Gastrocnemius medialis (tissue), 4 donors: ENCODE measurements at regions not wholly inside any gene's neighbourhood (a gene's known extent, or its start where the extent isn't known, plus 50 kb on each side); places are given as distances from the start of the nearest gene placed in this dataset.
A peak's percentile ranks its signal among the peaks of the same experiment; 100 is the strongest.

Source experiments
- ATAC-seq, 2 donors: fragments of 150-250 bp; one replicate each; pipeline ENCODE4 v1.9.1; 2016
- DNase-seq, 2 donors: peaks; one replicate each; pipeline ENCODE4 v3.0.0-alpha.2; 2019
- H3K27ac ChIP-seq, 4 donors: fragments of 200-600 bp; sonication (generic); 1 replicate in 1 of 4; 2 replicates in 3 of 4; pipeline ENCODE4 v1.5.1; 2016 to 2018; ENCODE audit warnings: mild to moderate bottlenecking in 2 of 4, moderate library complexity in 1 of 4
- H3K27me3 ChIP-seq, 3 donors: fragments of 200-600 bp; sonication (generic) in 2 of 3; 1 replicate in 1 of 3; 2 replicates in 2 of 3; pipeline versions ENCODE4 v1.5.1 to v1.6.0; 2016 to 2019; ENCODE audit warnings: mild to moderate bottlenecking in 1 of 3, moderate library complexity in 1 of 3
- H3K36me3 ChIP-seq, 2 donors: fragments of 200-600 bp; sonication (generic) in 1 of 2; one replicate each; pipeline ENCODE4 v1.5.1; 2017 to 2018
- H3K4me1 ChIP-seq, 2 donors: fragments of 200-600 bp; sonication (generic) in 1 of 2; one replicate each; pipeline ENCODE4 v1.5.1; 2016 to 2017; ENCODE audit warnings: mild to moderate bottlenecking in 2 of 2
- H3K4me3 ChIP-seq, 4 donors: fragments of 200-600 bp; sonication (generic) in 3 of 4; 1 replicate in 1 of 4; 2 replicates in 3 of 4; pipeline ENCODE4 v1.5.1; 2016 to 2019; ENCODE audit warnings: mild to moderate bottlenecking in 2 of 4
- H3K9me3 ChIP-seq, 3 donors: fragments of 200-600 bp; sonication (generic) in 2 of 3; 1 replicate in 1 of 3; 2 replicates in 2 of 3; pipeline ENCODE4 v1.5.1; 2016 to 2019
- POLR2A ChIP-seq, 2 donors: fragments of 450-650 bp; IDR thresholded peaks; one replicate each; pipeline ENCODE4 v1.6.1; 2017; ENCODE audit warnings: antibody characterized with exemption in 2 of 2, mild to moderate bottlenecking in 2 of 2, moderate library complexity in 2 of 2
- in situ Hi-C, 4 donors: fragments of 200-750 bp; cut with MboI; loops; one replicate each; pipeline versions ENCODE4 v1.15.0 to v1.8.0; 2017; ENCODE audit warnings: low sequenced_read_pairs in 4 of 4
- intact Hi-C: fragments of 100-400 bp; cut with DNase I; formaldehyde crosslinking; loops from one replicate; pipeline ENCODE4 v1.15.1; 2023; ENCODE audit warnings: low total_unique reads
- TF ChIP-seq, protein P1 (sequence below), 5 experiments: fragments of 450-650 bp in 3 of 5; fragments of 200-600 bp in 2 of 5; sonication (generic) in 2 of 5; IDR thresholded peaks in 4 of 5; conservative IDR thresholded peaks in 1 of 5; 1 replicate in 4 of 5; 2 replicates in 1 of 5; pipeline ENCODE4 v1.5.1; 2016 to 2019; ENCODE audit warnings: antibody characterized with exemption in 5 of 5, mild to moderate bottlenecking in 3 of 5, moderate library complexity in 3 of 5

DNA sequence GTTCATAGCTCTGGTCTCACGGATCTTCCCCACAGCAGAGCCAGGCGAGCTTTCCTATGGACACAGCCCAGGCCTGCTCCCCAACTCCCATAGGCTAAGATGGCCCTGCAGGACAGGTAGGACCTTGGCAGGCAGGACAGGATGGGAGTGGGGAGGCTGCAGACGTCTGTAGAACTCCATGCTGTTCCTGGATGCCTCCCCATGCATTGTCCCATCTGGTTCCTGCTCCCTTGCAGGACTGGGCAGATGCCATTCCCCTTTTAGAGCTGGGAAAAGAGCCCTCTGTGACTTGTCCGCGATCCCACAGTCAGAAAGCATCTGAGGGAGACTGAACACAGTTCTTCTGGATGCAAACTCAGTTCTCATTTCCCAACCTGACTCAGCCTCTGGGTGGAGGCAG is 71.9 kb upstream of the ATP5PO start:
- intact Hi-C loops (no loop called here), in situ Hi-C loops (no loop called here)
- H3K4me3 ChIP-seq, result no peak overlapping the region
- ATAC-seq, result no peak
- no peaks in the 10 kb centered on the region for H3K36me3 ChIP-seq
- no peaks in the 10 kb centered on the region for H3K27me3 ChIP-seq
- no peaks in the 10 kb centered on the region for H3K9me3 ChIP-seq
- DNase-seq, result no peak
- H3K4me1 ChIP-seq, result peaks cover 0 to 5% of the 10 kb centered on the region in 2 donors
- H3K27ac ChIP-seq, result no peak overlapping the region
- TF ChIP-seq, protein P1, sequence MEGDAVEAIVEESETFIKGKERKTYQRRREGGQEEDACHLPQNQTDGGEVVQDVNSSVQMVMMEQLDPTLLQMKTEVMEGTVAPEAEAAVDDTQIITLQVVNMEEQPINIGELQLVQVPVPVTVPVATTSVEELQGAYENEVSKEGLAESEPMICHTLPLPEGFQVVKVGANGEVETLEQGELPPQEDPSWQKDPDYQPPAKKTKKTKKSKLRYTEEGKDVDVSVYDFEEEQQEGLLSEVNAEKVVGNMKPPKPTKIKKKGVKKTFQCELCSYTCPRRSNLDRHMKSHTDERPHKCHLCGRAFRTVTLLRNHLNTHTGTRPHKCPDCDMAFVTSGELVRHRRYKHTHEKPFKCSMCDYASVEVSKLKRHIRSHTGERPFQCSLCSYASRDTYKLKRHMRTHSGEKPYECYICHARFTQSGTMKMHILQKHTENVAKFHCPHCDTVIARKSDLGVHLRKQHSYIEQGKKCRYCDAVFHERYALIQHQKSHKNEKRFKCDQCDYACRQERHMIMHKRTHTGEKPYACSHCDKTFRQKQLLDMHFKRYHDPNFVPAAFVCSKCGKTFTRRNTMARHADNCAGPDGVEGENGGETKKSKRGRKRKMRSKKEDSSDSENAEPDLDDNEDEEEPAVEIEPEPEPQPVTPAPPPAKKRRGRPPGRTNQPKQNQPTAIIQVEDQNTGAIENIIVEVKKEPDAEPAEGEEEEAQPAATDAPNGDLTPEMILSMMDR (IDR thresholded peaks at IDR 0.05 in 4 of 5, conservative IDR thresholded peaks at IDR 0.05 in 1 of 5), result no peak
- TF ChIP-seq POLR2A (IDR thresholded peaks at IDR 0.05), result no peak

DNA sequence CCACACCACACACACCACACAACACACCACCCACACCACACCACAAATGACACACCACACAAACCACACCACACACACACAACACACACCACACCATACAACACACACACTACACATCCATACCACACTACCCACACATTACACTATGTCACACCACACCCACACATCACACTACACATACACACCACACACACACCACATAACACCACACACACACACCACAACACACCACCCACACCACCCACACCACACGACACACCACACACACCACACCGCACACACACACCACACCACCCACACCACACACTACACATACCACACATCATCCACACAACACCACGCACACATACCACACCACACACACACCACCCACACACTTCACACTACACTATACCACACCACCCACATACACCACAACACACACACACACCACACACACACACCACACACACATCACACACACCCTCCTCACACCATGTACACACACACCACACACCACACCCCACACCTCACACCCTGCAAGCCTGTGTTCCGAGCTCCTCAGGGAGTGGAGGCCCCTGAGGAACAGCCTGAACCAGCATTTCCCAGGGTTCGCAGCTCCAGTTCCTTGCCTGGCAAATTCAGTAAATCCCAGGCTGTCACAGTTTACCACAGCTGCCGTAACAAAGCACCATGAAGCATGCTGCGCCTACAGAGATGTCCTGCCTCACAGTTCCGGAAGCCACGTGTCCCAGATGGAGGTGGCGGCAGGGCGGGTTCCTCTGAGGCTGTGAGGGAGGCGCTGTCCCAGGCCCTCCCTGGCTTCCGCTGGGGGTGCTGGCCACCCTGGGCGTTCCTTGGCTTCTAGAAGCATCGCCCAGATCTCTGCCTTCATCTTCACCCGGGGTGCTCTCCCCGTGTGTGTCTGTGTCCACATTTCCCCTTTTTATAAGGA is 69.8 kb upstream of the ATP5PO start:
- no peaks in the 10 kb centered on the region for H3K36me3 ChIP-seq

DNA sequence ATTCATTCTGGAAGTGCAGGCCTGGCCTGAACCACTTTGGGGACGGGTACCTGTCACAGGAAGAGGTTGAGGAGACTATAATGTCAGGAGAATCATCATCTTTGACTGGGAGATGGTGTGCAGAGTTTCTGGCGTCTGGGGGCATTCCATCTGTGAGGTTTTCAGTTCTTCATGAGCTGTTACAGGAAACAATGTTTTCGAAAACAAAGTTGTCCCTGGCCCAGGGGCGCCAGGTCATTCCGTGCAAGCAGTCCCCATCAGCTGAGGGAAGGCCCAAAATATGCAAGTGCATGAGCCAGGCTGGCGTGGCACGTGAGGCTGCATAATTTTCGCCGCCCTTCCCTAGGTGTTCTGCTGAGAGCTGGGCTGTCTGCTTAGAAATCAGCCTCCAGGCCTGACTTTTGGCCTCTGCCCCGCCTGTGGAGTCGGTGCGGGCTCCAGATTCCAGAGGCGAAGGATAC is 68.4 kb upstream of the ATP5PO start:
- Histone ChIP-seq H3K36me3 (no peaks in the 10 kb centered on the region), H3K9me3 (no peaks in the 10 kb centered on the region), H3K27me3 (no peaks in the 10 kb centered on the region), H3K27ac (no peak overlapping the region), H3K4me3 (no peak overlapping the region), H3K4me1 (peaks cover 0 to 4% of the 10 kb centered on the region in 2 donors)
- no peak for DNase-seq
- ATAC-seq, result no peak
- intact Hi-C loops (no loop called here), in situ Hi-C loops (no loop called here)
- TF ChIP-seq, protein P1 (IDR thresholded peaks at IDR 0.05 in 4 of 5, conservative IDR thresholded peaks at IDR 0.05 in 1 of 5), result no peak

More for the DNA sequence above, 69.8 kb upstream of the ATP5PO start:
- in situ Hi-C loops (no loop called here), intact Hi-C loops (no loop called here)
- H3K9me3 ChIP-seq, result no peaks in the 10 kb centered on the region
- ATAC-seq (no peak), DNase-seq (no peak)
- no peaks in the 10 kb centered on the region for H3K27me3 ChIP-seq
- H3K4me1 ChIP-seq, result no peaks in the 10 kb centered on the region
- no peak overlapping the region for H3K4me3 ChIP-seq
- no peak for TF ChIP-seq POLR2A (IDR thresholded peaks at IDR 0.05)
- TF ChIP-seq, protein P1 (IDR thresholded peaks at IDR 0.05 in 4 of 5, conservative IDR thresholded peaks at IDR 0.05 in 1 of 5), result no peak
- H3K27ac ChIP-seq, result no peak overlapping the region

DNA sequence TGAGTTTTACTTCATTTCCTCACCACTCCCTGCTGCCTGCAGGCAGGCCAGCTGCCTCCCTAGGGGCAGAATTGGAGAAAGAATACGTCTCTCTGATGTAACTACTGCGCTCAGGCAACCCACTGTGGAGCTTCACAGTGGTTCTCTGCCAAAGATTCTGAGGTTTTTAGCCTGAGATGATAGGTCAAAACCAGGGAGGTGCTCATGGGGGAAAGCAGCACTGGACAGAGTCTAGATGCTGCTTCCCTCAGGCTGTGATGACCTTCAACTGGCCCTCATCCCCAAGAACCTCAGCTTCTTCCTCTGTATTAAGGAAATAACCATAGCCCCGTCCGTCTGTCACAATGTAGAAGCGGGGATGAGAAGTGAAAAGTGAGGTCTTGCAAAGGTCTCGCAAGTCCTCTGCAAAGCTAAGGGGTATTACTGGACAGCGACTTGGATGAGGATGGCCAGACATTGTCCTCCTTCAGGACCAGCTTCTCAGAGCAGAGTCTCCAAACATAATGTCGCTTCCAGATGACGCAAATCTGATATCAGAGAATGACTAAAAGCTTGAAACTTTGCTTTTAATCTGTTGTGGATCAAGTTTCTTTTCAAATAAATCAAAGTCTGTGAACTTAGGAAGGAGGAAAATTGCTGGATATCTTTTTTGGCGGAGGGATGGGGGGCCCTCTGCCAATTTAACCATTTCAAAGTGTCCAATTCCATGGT is 65.9 kb upstream of the ATP5PO start:
- no peaks in the 10 kb centered on the region for H3K27me3 ChIP-seq
- intact Hi-C loops (no loop called here), in situ Hi-C loops (no loop called here)
- no peaks in the 10 kb centered on the region for H3K9me3 ChIP-seq
- ATAC-seq, result no peak
- no peak overlapping the region for H3K4me3 ChIP-seq
- TF ChIP-seq POLR2A (IDR thresholded peaks at IDR 0.05), result no peak
- H3K4me1 ChIP-seq, result peaks cover 8 to 12% of the 10 kb centered on the region in 2 donors
- no peaks in the 10 kb centered on the region for H3K36me3 ChIP-seq
- H3K27ac ChIP-seq, result no peak overlapping the region
- peak in 1 of 2 donors; percentile 49 for DNase-seq

DNA sequence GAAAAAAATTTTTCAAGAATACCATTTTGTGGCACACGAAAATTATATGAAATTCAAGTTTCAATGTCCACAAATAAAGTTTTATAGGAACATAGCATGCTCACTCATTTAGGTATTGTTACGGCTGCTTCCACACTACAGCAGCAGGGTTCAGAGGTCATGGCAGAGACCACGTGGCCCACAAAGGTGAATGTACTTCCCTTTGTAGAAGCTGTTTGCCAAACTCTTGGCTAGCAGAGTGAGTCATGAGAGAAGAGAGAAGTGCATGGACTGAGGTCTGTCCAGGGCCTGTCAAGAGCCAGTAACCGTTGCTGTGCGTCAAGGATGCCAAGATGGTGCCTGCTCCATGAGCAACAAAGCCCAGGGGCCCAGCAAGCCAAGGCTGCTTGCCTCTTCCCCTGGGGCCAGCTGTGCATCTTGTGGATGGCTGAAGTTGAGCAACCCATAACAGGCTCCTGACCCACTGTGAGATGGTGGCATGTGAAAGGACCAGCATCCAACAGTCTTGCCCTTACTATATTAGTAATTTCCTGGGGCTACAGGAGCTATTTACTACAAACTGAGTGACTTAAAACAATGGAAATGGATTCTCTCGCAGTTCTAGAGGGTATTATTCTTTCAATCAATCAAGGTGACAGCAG is 64.8 kb upstream of the ATP5PO start:
- intact Hi-C loops, result no loop called here
- Histone ChIP-seq H3K4me3 (no peak overlapping the region), H3K27ac (no peak overlapping the region), H3K27me3 (no peaks in the 10 kb centered on the region), H3K4me1 (peaks cover 19 to 23% of the 10 kb centered on the region in 2 donors), H3K9me3 (no peaks in the 10 kb centered on the region), H3K36me3 (no peaks in the 10 kb centered on the region)
- TF ChIP-seq, protein P1 (IDR thresholded peaks at IDR 0.05 in 4 of 5, conservative IDR thresholded peaks at IDR 0.05 in 1 of 5), result no peak
- TF ChIP-seq POLR2A (IDR thresholded peaks at IDR 0.05), result no peak
- in situ Hi-C loops, result no loop called here
- DNase-seq (no peak), ATAC-seq (no peak)
